H1 (cell line): ENCODE measurements at regions not wholly inside any gene's neighbourhood (a gene's known extent, or its start where the extent isn't known, plus 50 kb on each side); places are given as distances from the start of the nearest gene placed in this dataset.
A peak's percentile ranks its signal among the peaks of the same experiment; 100 is the strongest.

ENCODE experiments used
- CTCF ChIA-PET: fragments of 300-600 bp; sonication (Branson Sonifier 250); formaldehyde crosslinking; loops from one replicate; lab custom pipeline; 2021; ENCODE audit not compliant: partially characterized antibody; lab: Charles Lee
- POLR2A ChIA-PET: fragments of 300-600 bp; sonication (Branson Sonifier 250); formaldehyde crosslinking; loops from one replicate; lab custom pipeline; 2021; ENCODE audit warnings: inconsistent platforms; ENCODE audit not compliant: partially characterized antibody; lab: Charles Lee
- DNase-seq, 2 experiments: peaks; one replicate each; pipeline versions ENCODE4 v3.0.0 to v3.0.0-alpha.2; 2010 to 2022; ENCODE audit warnings: low spot score in 2 of 2, low read depth in 1 of 2, mixed read lengths in 1 of 2
- FAIRE-seq: peaks from 2 replicates; lab custom pipeline; 2011; peaks lifted over from hg19 to GRCh38; lab: Jason Lieb, UNC
- H2AFZ ChIP-seq: 2 replicates; pipeline ENCODE4 v1.8.1; 2012; ENCODE audit warnings: low read length, inconsistent platforms
- H2AK5ac ChIP-seq: 2 replicates; pipeline ENCODE4 v1.6.1; 2013; ENCODE audit warnings: low read depth, low read length
- H2BK120ac ChIP-seq: replicated peaks from 2 replicates; pipeline ENCODE3; 2013; ENCODE audit warnings: low read depth, low read length, inconsistent platforms
- H2BK12ac ChIP-seq: 2 replicates; pipeline ENCODE4 v1.6.1; 2013; ENCODE audit warnings: low read depth, low read length
- H2BK15ac ChIP-seq: 2 replicates; pipeline ENCODE4 v1.6.1; 2013; ENCODE audit warnings: low read length
- H2BK20ac ChIP-seq: 2 replicates; pipeline ENCODE4 v1.6.1; 2013; ENCODE audit warnings: low read length
- H2BK5ac ChIP-seq: 2 replicates; pipeline ENCODE4 v1.6.1; 2013; ENCODE audit warnings: low read depth, low read length
- H3K14ac ChIP-seq: 2 replicates; pipeline ENCODE4 v1.6.1; 2013; ENCODE audit warnings: inconsistent platforms; ENCODE audit not compliant: insufficient read length
- H3K18ac ChIP-seq: 2 replicates; pipeline ENCODE4 v1.6.1; 2013; ENCODE audit warnings: low read length; ENCODE audit errors: extremely low read depth
- H3K23ac ChIP-seq: 2 replicates; pipeline ENCODE4 v1.6.1; 2013; ENCODE audit warnings: inconsistent platforms; ENCODE audit not compliant: insufficient read length
- H3K23me2 ChIP-seq: 2 replicates; pipeline ENCODE4 v1.6.1; 2013; ENCODE audit warnings: low read depth, low read length
- H3K27ac ChIP-seq: 2 replicates; pipeline ENCODE4 v1.6.1; 2011; ENCODE audit warnings: low read depth, low read length, inconsistent platforms
- H3K27me3 ChIP-seq, 4 experiments: replicated peaks in 1 of 4; 1 replicate in 1 of 4; 2 replicates in 3 of 4; pipeline versions ENCODE4 v1.6.1 to v1.8.1; 2011 to 2013; ENCODE audit warnings: low read length in 3 of 4, mild to moderate bottlenecking in 3 of 4, inconsistent platforms in 2 of 4, mixed read lengths in 2 of 4, moderate library complexity in 1 of 4; ENCODE audit not compliant: control insufficient read depth in 3 of 4, insufficient read depth in 3 of 4; ENCODE audit errors: extremely low read depth in 1 of 4
- H3K36me3 ChIP-seq, 4 experiments: 2 replicates each; pipeline versions ENCODE4 v1.6.1 to v1.8.1; 2011 to 2013; ENCODE audit warnings: mild to moderate bottlenecking in 4 of 4, low read length in 3 of 4, moderate library complexity in 2 of 4, control low read depth in 1 of 4, inconsistent platforms in 1 of 4; ENCODE audit not compliant: insufficient read depth in 4 of 4, control insufficient read depth in 2 of 4
- H3K4ac ChIP-seq: replicated peaks from 2 replicates; pipeline ENCODE3; 2013; ENCODE audit warnings: low read length, low read depth, mixed read lengths, inconsistent platforms; ENCODE audit not compliant: insufficient read length
- H3K4me1 ChIP-seq, 4 experiments: replicated peaks in 1 of 4; 1 replicate in 1 of 4; 2 replicates in 3 of 4; pipeline versions ENCODE4 v1.6.1 to v1.8.1; 2011 to 2013; ENCODE audit warnings: low read length in 3 of 4, inconsistent platforms in 2 of 4, mixed read lengths in 1 of 4; ENCODE audit not compliant: insufficient read depth in 4 of 4, control insufficient read depth in 3 of 4
- H3K4me2 ChIP-seq, 2 experiments: 2 replicates each; pipeline versions ENCODE4 v1.6.1 to v1.8.1; 2011 to 2013; ENCODE audit warnings: low read depth in 2 of 2, low read length in 2 of 2, control low read depth in 1 of 2, inconsistent platforms in 1 of 2, mild to moderate bottlenecking in 1 of 2; ENCODE audit not compliant: insufficient read depth in 1 of 2
- H3K4me3 ChIP-seq, 4 experiments: fragments of 200-600, 300-600 bp in 1 of 4; sonication (generic), shearing (Covaris generic), sonication (Bioruptor Twin) in 1 of 4; 2 replicates each; pipeline versions ENCODE4 v1.5.1 to v1.8.1; 2011 to 2016; ENCODE audit warnings: low read length in 4 of 4, low read depth in 3 of 4, control low read depth in 2 of 4, inconsistent platforms in 2 of 4, mild to moderate bottlenecking in 2 of 4, mixed read lengths in 1 of 4, moderate library complexity in 1 of 4; ENCODE audit not compliant: insufficient read depth in 2 of 4; ENCODE audit errors: extremely low read depth in 1 of 4
- H3K56ac ChIP-seq: replicated peaks from 2 replicates; pipeline ENCODE3; 2013; ENCODE audit warnings: low read depth, mild to moderate bottlenecking, mixed read lengths, low read length, inconsistent platforms; ENCODE audit not compliant: insufficient read length
- H3K79me1 ChIP-seq: 2 replicates; pipeline ENCODE4 v1.6.1; 2013; ENCODE audit warnings: low read depth, low read length, control low read depth
- H3K79me2 ChIP-seq, 2 experiments: 2 replicates each; pipeline versions ENCODE4 v1.6.1 to v1.8.1; 2012 to 2013; ENCODE audit warnings: low read length in 2 of 2, mild to moderate bottlenecking in 2 of 2, inconsistent platforms in 1 of 2; ENCODE audit not compliant: insufficient read depth in 2 of 2, control insufficient read depth in 1 of 2
- H3K9ac ChIP-seq, 4 experiments: replicated peaks in 1 of 4; 1 replicate in 1 of 4; 2 replicates in 3 of 4; pipeline versions ENCODE4 v1.6.1 to v1.8.1; 2011 to 2013; ENCODE audit warnings: low read depth in 3 of 4, low read length in 3 of 4, control low read depth in 2 of 4, mild to moderate bottlenecking in 2 of 4, moderate library complexity in 2 of 4, inconsistent platforms in 1 of 4; ENCODE audit errors: extremely low read depth in 1 of 4
- H3K9me3 ChIP-seq, 2 experiments: 2 replicates each; pipeline versions ENCODE4 v1.6.1 to v1.8.1; 2012 to 2013; ENCODE audit warnings: mild to moderate bottlenecking in 2 of 2, moderate library complexity in 2 of 2, control low read depth in 1 of 2, inconsistent platforms in 1 of 2, low read depth in 1 of 2, low read length in 1 of 2, mixed read lengths in 1 of 2; ENCODE audit not compliant: insufficient read depth in 2 of 2
- H4K20me1 ChIP-seq, 2 experiments: replicated peaks in 1 of 2; 2 replicates each; pipeline versions ENCODE3 to v1.8.1; 2011 to 2013; ENCODE audit warnings: inconsistent platforms in 2 of 2, low read length in 2 of 2, mild to moderate bottlenecking in 1 of 2; ENCODE audit not compliant: insufficient read depth in 2 of 2, control insufficient read depth in 1 of 2
- H4K5ac ChIP-seq: 2 replicates; pipeline ENCODE4 v1.6.1; 2013; ENCODE audit warnings: low read length, low read depth, mixed read lengths, inconsistent platforms; ENCODE audit not compliant: insufficient read length
- H4K8ac ChIP-seq: 2 replicates; pipeline ENCODE4 v1.8.0; 2013; ENCODE audit warnings: mild to moderate bottlenecking, moderate library complexity, low read length, inconsistent platforms; ENCODE audit not compliant: insufficient read depth; ENCODE audit errors: extremely low read depth
- H4K91ac ChIP-seq: replicated peaks from 2 replicates; pipeline ENCODE3; 2013; ENCODE audit warnings: low read length, mixed read lengths, inconsistent platforms; ENCODE audit not compliant: insufficient read length
- ASH2L ChIP-seq: fragments of 200-600, 300-600 bp; sonication (generic); IDR thresholded peaks from one replicate; pipeline ENCODE4 v1.7.1; 2017; ENCODE audit warnings: low read length
- BRCA1 ChIP-seq: IDR thresholded peaks from 2 replicates; pipeline ENCODE4 v1.6.1; 2012; ENCODE audit warnings: low read depth, low read length, improper control_type of control experiment
- EGR1 ChIP-seq: IDR thresholded peaks from 2 replicates; pipeline ENCODE4 v1.6.1; 2011; ENCODE audit warnings: low read depth, low read length, borderline replicate concordance
- KDM5A ChIP-seq: fragments of 200-600 bp; IDR thresholded peaks from 2 replicates; pipeline ENCODE4 v1.7.1; 2012; ENCODE audit warnings: mild to moderate bottlenecking, low read length, inconsistent platforms, mixed read lengths
- MAFK ChIP-seq: IDR thresholded peaks from 2 replicates; pipeline ENCODE4 v1.6.1; 2012; ENCODE audit warnings: low read depth, mild to moderate bottlenecking, improper control_type of control experiment, low read length
- RXRA ChIP-seq: IDR thresholded peaks from 2 replicates; pipeline ENCODE4 v1.6.1; 2011; ENCODE audit warnings: low read depth, mild to moderate bottlenecking, low read length, moderate library complexity; ENCODE audit not compliant: insufficient read depth
- SP4 ChIP-seq: IDR thresholded peaks from 2 replicates; pipeline ENCODE4 v1.6.1; 2012; ENCODE audit warnings: low read length, inconsistent platforms
- ZNF274 ChIP-seq: IDR thresholded peaks from 2 replicates; pipeline ENCODE4 v1.7.0; 2012; ENCODE audit warnings: low read length, borderline replicate concordance; ENCODE audit errors: extremely low read depth
- WGBS, 2 experiments: shearing (Covaris generic) in 1 of 2; methylation state at CpG; one replicate each; pipeline versions ENCODE4 v1.1.6 to v1.1.7; 2013 to 2015; ENCODE audit warnings: low lambda C conversion rate in 2 of 2, mixed read lengths in 2 of 2, inconsistent platforms in 1 of 2, low coverage in 1 of 2, missing lambda C conversion rate in 1 of 2; ENCODE audit not compliant: insufficient replicate concordance in 2 of 2, insufficient coverage in 1 of 2, insufficient read length in 1 of 2; ENCODE audit errors: extremely low coverage in 1 of 2, missing lambda C conversion rate in 1 of 2; 5-methylcytosine and 5-hydroxymethylcytosine counted together
- TF ChIP-seq, protein P1 (sequence below): IDR thresholded peaks from 2 replicates; pipeline ENCODE4 v1.6.1; 2011; ENCODE audit warnings: low read depth, mild to moderate bottlenecking, low read length; ENCODE audit not compliant: insufficient read depth
- TF ChIP-seq, protein P2 (sequence below): IDR thresholded peaks from 2 replicates; pipeline ENCODE4 v1.6.1; 2012; ENCODE audit warnings: low read length, inconsistent platforms
- TF ChIP-seq, protein P3 (sequence below), 3 experiments: IDR thresholded peaks; 1 replicate in 2 of 3; 2 replicates in 1 of 3; pipeline versions ENCODE4 v1.5.1 to v1.6.1; 2011; ENCODE audit warnings: low read length in 3 of 3, mild to moderate bottlenecking in 3 of 3, inconsistent platforms in 2 of 3, low read depth in 1 of 3, moderate library complexity in 1 of 3; ENCODE audit not compliant: insufficient read depth in 1 of 3; ENCODE audit errors: control extremely low read depth in 1 of 3

DNA sequence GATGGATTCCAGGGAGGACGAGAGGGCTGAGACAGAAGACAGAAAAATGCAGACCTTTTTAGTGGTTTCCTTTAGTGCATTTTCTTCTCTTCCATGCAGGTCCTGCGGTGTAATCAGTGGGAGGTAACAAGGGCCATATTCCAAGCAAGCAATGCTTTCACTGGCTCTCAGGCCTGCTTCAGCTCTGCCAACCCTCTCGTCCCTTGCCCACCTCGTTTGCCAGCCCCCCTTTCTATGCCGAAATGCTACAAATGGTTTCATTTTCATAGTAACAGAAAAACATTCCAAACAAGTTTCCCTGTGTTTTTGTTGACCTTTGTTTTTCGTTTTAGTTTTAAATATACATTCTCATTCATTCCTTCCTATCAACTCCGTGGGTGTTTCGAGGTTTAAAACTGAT is 443.1 kb downstream of the TTLL7 start:
- Histone ChIP-seq H4K5ac (no peak overlapping the region), H3K9me3 (no peaks in the 10 kb centered on the region), H2BK120ac (no peak overlapping the region), H2BK5ac (no peak overlapping the region), H2AK5ac (no peak overlapping the region), H2BK12ac (no peak overlapping the region), H2AFZ (no peak overlapping the region), H3K9ac (no peak overlapping the region), H3K14ac (no peak overlapping the region), H3K36me3 (no peaks in the 10 kb centered on the region), H3K23me2 (no peaks in the 10 kb centered on the region), H3K79me2 (no peaks in the 10 kb centered on the region), H3K4me1 (peaks cover 0 to 4% (median 0%) of the 10 kb centered on the region in 4 experiments; a peak in 1 of 7 replicates), H2BK20ac (no peak overlapping the region), H3K18ac (no peak overlapping the region), H3K27me3 (no peaks in the 10 kb centered on the region), H3K56ac (no peak overlapping the region), H4K20me1 (no peaks in the 10 kb centered on the region), H3K4me3 (no peak overlapping the region), H3K4me2 (no peak overlapping the region), H3K23ac (no peak overlapping the region), H2BK15ac (no peak overlapping the region), H3K79me1 (no peaks in the 10 kb centered on the region), H3K4ac (no peak overlapping the region), H3K27ac (no peak overlapping the region), H4K91ac (no peak overlapping the region), H4K8ac (no peak overlapping the region)
- FAIRE-seq (peak; percentile 24), DNase-seq (no peak)
- CTCF ChIA-PET = no interaction called here
- WGBS, 2 experiments = 74% methylated on average over 8 of the region's 8 CpGs; no CpG with 5 or more reads in 1 of the 2 experiments
- POLR2A ChIA-PET = no interaction called here
- TF ChIP-seq RXRA = no peak
- TF ChIP-seq, protein P1, sequence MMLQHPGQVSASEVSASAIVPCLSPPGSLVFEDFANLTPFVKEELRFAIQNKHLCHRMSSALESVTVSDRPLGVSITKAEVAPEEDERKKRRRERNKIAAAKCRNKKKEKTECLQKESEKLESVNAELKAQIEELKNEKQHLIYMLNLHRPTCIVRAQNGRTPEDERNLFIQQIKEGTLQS = no peak
- no peak for TF ChIP-seq MAFK
- no peak for TF ChIP-seq KDM5A
- TF ChIP-seq BRCA1 = no peak
- TF ChIP-seq, protein P2, sequence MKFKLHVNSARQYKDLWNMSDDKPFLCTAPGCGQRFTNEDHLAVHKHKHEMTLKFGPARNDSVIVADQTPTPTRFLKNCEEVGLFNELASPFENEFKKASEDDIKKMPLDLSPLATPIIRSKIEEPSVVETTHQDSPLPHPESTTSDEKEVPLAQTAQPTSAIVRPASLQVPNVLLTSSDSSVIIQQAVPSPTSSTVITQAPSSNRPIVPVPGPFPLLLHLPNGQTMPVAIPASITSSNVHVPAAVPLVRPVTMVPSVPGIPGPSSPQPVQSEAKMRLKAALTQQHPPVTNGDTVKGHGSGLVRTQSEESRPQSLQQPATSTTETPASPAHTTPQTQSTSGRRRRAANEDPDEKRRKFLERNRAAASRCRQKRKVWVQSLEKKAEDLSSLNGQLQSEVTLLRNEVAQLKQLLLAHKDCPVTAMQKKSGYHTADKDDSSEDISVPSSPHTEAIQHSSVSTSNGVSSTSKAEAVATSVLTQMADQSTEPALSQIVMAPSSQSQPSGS = no peak
- TF ChIP-seq ZNF274 = no peak
- TF ChIP-seq, protein P3, sequence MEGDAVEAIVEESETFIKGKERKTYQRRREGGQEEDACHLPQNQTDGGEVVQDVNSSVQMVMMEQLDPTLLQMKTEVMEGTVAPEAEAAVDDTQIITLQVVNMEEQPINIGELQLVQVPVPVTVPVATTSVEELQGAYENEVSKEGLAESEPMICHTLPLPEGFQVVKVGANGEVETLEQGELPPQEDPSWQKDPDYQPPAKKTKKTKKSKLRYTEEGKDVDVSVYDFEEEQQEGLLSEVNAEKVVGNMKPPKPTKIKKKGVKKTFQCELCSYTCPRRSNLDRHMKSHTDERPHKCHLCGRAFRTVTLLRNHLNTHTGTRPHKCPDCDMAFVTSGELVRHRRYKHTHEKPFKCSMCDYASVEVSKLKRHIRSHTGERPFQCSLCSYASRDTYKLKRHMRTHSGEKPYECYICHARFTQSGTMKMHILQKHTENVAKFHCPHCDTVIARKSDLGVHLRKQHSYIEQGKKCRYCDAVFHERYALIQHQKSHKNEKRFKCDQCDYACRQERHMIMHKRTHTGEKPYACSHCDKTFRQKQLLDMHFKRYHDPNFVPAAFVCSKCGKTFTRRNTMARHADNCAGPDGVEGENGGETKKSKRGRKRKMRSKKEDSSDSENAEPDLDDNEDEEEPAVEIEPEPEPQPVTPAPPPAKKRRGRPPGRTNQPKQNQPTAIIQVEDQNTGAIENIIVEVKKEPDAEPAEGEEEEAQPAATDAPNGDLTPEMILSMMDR (IDR thresholded peaks at IDR 0.05; ENCODE audit: control extremely low read depth in 1 of 3, insufficient read depth in 1 of 3, low read depth in 1 of 3, low read length in 3 of 3) = no peak
- no peak for TF ChIP-seq ASH2L
- no peak for TF ChIP-seq EGR1
- TF ChIP-seq SP4 = no peak
